ENCODE measurements at regions not wholly inside any gene's neighbourhood (a gene's known extent, or its start where the extent isn't known, plus 50 kb on each side); places are given as distances from the start of the nearest gene placed in this dataset.
A peak's percentile ranks its signal among the peaks of the same experiment; 100 is the strongest.

DNA sequence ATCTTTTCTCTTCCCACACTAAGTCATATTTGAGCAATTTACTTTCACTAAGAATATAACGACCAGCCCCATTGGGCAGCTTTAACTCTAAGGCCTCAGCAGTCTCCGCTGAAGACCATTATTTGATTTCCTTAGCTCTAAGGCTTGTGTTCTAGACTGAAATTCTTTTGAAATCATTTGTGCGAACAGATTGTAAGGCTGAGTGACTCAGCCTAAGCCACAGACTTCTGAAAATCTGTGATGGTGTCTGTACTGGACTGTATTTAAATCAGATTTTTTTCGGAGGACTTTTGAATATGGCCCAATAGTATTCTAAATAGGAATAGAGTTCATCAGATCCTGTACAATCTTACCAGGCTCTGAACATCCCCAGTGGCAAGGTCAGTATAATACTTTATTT, 150.3 kb upstream of the TECRL start:
- no peak for DNase-seq (ENCODE audit: extremely low spot score)
- TF ChIP-seq FOXK2 (IDR thresholded peaks at IDR 0.05) = no peak
- ChIA-PET CTCF (no interaction called here), POLR2A (no interaction called here)

DNA sequence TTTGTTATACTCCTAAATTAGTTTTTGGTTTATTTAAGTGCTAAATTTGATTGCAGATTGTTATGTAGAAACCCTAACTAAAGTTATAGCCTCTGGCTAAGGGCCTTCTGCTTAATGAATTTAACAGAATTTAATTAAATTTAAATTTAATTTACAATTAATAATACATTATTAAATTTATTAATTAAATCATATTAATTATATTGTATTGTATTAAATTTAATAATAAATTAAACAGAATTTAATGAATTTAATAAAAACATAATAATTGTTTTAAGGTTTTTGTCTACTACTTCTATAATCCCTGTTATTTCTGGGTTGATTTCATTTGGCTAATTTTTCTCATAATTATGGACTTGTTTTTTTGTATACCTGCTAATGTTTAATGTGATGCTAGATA, 141.9 kb upstream of the TECRL start:
- POLR2A ChIA-PET = no interaction called here
- TF ChIP-seq FOXA1 (IDR thresholded peaks at IDR 0.05) (no peak), TARDBP (IDR thresholded peaks at IDR 0.05) (no peak), CTBP1 (IDR thresholded peaks at IDR 0.05; ENCODE audit: borderline replicate concordance) (no peak), BHLHE40 (IDR thresholded peaks at IDR 0.05; ENCODE audit: borderline replicate concordance) (no peak), SUZ12 (IDR thresholded peaks at IDR 0.05) (no peak), LEF1 (IDR thresholded peaks at IDR 0.05; ENCODE audit: borderline replicate concordance) (no peak), ARNT (IDR thresholded peaks at IDR 0.05) (no peak), SP1 (IDR thresholded peaks at IDR 0.05) (no peak)
- TF ChIP-seq, protein P1, sequence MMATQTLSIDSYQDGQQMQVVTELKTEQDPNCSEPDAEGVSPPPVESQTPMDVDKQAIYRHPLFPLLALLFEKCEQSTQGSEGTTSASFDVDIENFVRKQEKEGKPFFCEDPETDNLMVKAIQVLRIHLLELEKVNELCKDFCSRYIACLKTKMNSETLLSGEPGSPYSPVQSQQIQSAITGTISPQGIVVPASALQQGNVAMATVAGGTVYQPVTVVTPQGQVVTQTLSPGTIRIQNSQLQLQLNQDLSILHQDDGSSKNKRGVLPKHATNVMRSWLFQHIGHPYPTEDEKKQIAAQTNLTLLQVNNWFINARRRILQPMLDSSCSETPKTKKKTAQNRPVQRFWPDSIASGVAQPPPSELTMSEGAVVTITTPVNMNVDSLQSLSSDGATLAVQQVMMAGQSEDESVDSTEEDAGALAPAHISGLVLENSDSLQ (IDR thresholded peaks at IDR 0.05) = no peak
- CTCF ChIA-PET = no interaction called here
- no peak for DNase-seq (ENCODE audit: extremely low spot score)

DNA sequence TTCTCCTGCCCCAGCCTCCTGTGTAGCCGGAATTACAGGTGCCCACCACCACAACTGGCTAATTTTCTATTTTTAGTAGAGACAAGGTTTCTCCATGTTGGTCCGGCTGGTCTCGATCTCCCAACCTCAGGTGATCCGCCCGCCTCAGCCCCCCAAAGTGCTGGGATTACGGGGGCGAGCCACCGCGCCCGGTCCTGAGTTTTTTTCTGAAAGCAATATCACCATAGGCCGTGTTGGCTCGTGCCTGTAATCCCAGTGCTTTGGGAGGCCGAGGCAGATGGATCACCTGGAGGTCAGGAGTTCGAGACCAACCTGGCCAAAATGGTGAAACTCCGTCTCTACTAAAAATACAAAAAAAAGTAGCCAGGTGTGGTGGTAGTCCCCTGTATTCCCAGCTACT, 136.3 kb upstream of the TECRL start:
- ChIA-PET POLR2A (no interaction called here), CTCF (no interaction called here)
- TF ChIP-seq LEF1 (IDR thresholded peaks at IDR 0.05; ENCODE audit: borderline replicate concordance) = no peak
- TF ChIP-seq CTBP1 (IDR thresholded peaks at IDR 0.05; ENCODE audit: borderline replicate concordance) = no peak
- no peak for TF ChIP-seq FOXK2 (IDR thresholded peaks at IDR 0.05)
- TF ChIP-seq TARDBP (IDR thresholded peaks at IDR 0.05) = no peak
- no peak for TF ChIP-seq L3MBTL2 (conservative IDR thresholded peaks at IDR 0.05)
- no peak for TF ChIP-seq NFRKB (IDR thresholded peaks at IDR 0.05)
- TF ChIP-seq SUZ12 (IDR thresholded peaks at IDR 0.05) = no peak
- TF ChIP-seq FOXA1 (IDR thresholded peaks at IDR 0.05) = no peak
- TF ChIP-seq HDGF (IDR thresholded peaks at IDR 0.05; ENCODE audit: borderline replicate concordance) = no peak
- TF ChIP-seq, protein P1 (IDR thresholded peaks at IDR 0.05) = no peak
- no peak for TF ChIP-seq ZNF384 (IDR thresholded peaks at IDR 0.05)
- no peak for TF ChIP-seq SP1 (IDR thresholded peaks at IDR 0.05)
- no peak for TF ChIP-seq BHLHE40 (IDR thresholded peaks at IDR 0.05; ENCODE audit: borderline replicate concordance)
- no peak for TF ChIP-seq ARNT (IDR thresholded peaks at IDR 0.05)
- no peak for DNase-seq (ENCODE audit: extremely low spot score)

DNA sequence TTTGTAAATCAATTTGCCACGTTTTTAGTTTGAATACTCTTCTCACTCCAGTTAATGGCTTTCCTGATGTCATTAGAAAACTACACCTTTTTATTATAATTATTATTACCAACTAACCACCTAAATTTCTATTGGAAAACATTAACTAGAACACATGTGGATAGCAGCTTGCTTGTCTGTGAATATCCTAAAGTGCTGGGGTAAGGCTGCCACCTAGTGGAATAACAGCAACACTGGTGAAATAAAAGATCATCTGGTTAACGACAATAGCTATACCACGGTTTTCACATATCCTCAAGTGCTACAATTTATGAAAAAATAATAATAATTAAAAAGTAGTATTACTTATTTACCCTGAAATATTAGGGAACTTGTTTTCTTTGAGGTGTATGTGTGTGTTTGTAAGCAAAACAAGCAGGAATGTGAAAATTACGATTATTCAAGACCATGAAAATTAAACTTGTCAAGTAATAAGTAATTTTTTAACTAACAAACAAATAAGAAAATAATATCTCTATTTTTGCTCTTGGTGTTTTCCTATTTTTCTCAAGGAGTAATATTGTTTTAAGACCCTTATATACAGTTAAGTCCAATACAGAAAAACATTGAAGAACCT, 130.1 kb upstream of the TECRL start:
- ChIA-PET CTCF (interaction anchor here (0.6 to 1.6 kb wide), 6 partner anchors 12 to 383 kb away, joined by 3 to 7 read pairs (median 3); no protein-coding TSS in a partner anchor), POLR2A (no interaction called here)
- peak; percentile 56 for DNase-seq (ENCODE audit: extremely low spot score)
- no peak for TF ChIP-seq ZNF384 (IDR thresholded peaks at IDR 0.05)
- TF ChIP-seq, protein P1 (IDR thresholded peaks at IDR 0.05) = no peak
- TF ChIP-seq FOXK2 (IDR thresholded peaks at IDR 0.05) = no peak
- TF ChIP-seq ELF4 (IDR thresholded peaks at IDR 0.05) = no peak
- no peak for TF ChIP-seq BHLHE40 (IDR thresholded peaks at IDR 0.05; ENCODE audit: borderline replicate concordance)
- no peak for TF ChIP-seq CTBP1 (IDR thresholded peaks at IDR 0.05; ENCODE audit: borderline replicate concordance)
- TF ChIP-seq HDGF (IDR thresholded peaks at IDR 0.05; ENCODE audit: borderline replicate concordance) = no peak
- TF ChIP-seq ARNT (IDR thresholded peaks at IDR 0.05) = no peak
- TF ChIP-seq SUZ12 (IDR thresholded peaks at IDR 0.05) = no peak
- TF ChIP-seq FOXA1 (IDR thresholded peaks at IDR 0.05) = no peak
- no peak for TF ChIP-seq NFRKB (IDR thresholded peaks at IDR 0.05)

DNA sequence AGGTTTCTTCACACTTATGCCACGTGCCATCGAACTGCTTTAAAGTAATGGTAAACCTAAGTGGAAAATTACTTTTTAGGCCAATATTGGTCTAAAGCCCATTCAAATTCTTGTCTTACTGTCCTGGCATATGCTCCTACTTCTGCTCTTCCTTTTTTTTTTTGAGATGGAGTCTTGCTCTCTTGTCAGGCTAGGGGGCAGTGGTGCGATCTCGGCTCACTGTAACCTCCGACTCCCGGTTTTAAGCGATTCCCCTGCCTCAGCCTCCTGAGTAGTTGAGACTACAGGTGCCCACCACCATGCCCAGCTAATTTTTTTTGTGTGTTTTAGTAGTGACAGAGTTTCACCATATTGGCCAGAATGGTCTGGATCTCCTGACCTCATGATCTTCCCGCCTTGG, 129.0 kb upstream of the TECRL start:
- ChIA-PET CTCF (interaction anchor here (0.8 to 1.6 kb wide), 3 partner anchors 11 to 382 kb away, joined by 3 read pairs; no protein-coding TSS in a partner anchor), POLR2A (no interaction called here)
- no peak for DNase-seq (ENCODE audit: extremely low spot score)
- no peak for TF ChIP-seq ZNF384 (IDR thresholded peaks at IDR 0.05)
- TF ChIP-seq ARNT (IDR thresholded peaks at IDR 0.05) = no peak
- no peak for TF ChIP-seq ELF4 (IDR thresholded peaks at IDR 0.05)
- no peak for TF ChIP-seq SP1 (IDR thresholded peaks at IDR 0.05)
- no peak for TF ChIP-seq HDGF (IDR thresholded peaks at IDR 0.05; ENCODE audit: borderline replicate concordance)
- TF ChIP-seq, protein P1 (IDR thresholded peaks at IDR 0.05) = no peak
- TF ChIP-seq NFRKB (IDR thresholded peaks at IDR 0.05) = no peak

DNA sequence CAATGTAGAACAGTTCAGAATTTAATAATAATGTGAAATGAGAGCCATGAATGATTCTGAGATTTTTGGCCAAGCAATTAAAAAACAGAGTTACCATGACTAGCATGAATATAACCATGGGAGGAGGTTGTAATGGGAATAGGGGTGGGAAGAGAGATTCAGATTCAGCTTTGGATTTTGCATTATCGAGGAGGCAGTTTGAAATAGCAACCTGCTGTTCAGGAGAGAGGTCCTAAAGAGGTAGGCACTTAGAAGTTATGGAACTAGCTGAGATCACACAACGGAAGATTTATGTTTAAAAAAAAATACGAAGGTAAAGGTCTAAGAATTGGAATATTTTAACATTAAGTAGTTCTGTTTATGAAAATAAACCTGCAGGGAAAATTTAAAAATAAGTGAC, 124.4 kb upstream of the TECRL start:
- POLR2A ChIA-PET = no interaction called here
- CTCF ChIA-PET = no interaction called here
- DNase-seq (ENCODE audit: extremely low spot score) = no peak
- TF ChIP-seq FOXA1 (IDR thresholded peaks at IDR 0.05) (no peak), CTBP1 (IDR thresholded peaks at IDR 0.05; ENCODE audit: borderline replicate concordance) (no peak), LEF1 (IDR thresholded peaks at IDR 0.05; ENCODE audit: borderline replicate concordance) (no peak), SUZ12 (IDR thresholded peaks at IDR 0.05) (no peak), ARNT (IDR thresholded peaks at IDR 0.05) (no peak), BHLHE40 (IDR thresholded peaks at IDR 0.05; ENCODE audit: borderline replicate concordance) (no peak), TARDBP (IDR thresholded peaks at IDR 0.05) (no peak), ZNF384 (IDR thresholded peaks at IDR 0.05) (no peak)
